HG03442 (cell line): ENCODE measurements at regions not wholly inside any gene's neighbourhood (a gene's known extent, or its start where the extent isn't known, plus 50 kb on each side); places are given as distances from the start of the nearest gene placed in this dataset.

Experiments used
- ATAC-seq: cut with Tn5 transposase; IDR thresholded peaks from one replicate; pipeline ENCODE4 v1.9.1; 2021; ENCODE audit warnings: mild to moderate bottlenecking, moderate library complexity; ENCODE audit not compliant: unreplicated experiment

GRCh38 chr2:8529706-8530277 is 152.1 kb upstream of the ID2 start:
- ATAC-seq: no peak

DNA sequence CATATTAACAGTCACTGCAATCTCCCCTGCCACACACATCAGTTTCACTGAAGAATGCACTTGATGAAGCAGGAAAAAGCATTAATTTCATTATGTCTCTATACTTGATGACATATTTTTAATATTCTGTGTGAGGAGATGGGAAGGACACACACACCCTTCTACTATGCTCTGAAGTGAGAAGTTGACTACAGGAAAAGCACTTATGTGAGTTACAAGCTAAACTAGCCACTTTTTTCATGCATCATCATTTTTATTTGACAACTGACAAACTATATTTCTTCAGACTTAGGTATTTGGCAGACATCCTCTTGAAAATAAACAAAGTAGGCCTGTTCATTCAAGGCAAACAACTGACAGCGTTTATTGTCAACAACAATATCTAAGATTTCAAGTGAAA is 150.4 kb upstream of the ID2 start:
- ATAC-seq: no peak

DNA sequence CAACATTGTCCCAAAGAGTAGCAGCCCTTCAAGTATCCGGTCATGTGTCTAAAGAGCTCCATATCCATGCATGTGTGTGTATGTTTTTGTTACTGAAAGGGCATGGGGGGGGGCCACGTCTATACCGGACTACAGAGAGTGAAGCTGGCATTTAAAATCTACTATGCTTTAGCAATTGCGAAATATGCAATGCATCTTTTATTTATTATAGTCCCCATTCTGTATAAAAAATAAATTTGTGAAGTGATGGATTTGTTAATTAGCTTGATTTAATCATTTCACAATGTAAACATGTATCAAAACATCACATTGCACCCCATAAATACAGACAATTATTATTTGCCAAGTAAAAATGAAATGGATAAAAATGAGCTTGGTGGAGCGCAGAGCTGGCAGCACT is 149.4 kb upstream of the ID2 start:
- no peak for ATAC-seq

DNA sequence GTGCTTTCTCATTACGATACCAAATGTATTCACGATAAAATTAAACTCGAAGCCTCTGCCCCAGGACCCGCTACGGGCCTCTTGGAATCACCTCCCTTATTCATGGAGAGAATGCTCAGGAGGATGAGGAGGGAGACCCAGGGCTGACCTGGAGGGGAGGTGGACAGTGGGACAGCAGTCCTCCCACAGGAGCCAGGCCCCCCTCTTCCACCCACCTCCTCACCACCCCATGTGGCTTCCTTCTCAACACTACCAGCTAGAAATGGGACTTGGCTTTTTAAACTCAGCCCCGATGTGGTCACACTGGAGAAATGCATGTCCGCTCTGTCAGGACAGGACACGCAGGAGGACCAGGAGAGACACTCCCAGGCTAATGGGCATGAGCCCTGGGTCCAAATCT is 147.9 kb upstream of the ID2 start:
- no peak for ATAC-seq

- no peak for ATAC-seq
These were observed 147.5 kb upstream of the ID2 start for GRCh38 chr2:8534386-8534728.

DNA sequence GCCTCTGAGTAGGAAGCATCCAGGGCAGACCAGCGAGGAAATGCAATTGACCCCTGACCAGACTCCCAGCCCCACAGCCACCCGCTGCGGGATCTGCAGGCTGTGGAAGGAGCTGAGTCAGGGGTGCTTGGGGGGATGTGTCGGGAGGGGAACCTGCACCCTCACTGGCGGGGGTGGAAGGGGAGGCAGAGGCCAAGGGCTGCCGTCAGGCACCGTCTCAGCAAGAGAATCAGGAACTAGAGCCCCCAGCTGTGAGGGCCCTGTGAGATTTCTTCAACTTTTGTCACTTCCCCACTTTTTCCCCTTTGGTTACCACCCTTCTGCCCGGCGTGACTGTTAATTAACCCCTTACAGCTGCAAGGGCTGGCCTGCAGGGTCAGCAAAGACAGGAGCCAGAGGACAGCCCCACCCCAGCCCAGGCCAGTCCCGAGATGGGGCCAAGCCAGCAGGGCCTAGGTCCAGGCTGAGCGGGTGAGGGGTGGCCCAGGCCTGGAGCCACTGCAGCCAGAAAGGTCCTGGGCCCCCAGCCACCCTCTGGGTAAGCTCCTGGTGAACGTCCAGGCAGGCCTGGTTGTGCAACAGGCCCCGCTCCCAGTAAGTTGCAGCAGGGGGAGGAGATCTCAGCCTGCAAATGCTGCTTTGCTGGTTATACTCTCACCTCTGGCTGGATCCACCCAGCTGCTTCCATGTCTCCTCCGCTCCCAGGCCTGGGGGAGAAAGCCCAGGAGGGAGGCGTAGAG is 147.0 kb upstream of the ID2 start:
- ATAC-seq: no peak

GRCh38 chr2:8535469-8535795 is 146.4 kb upstream of the ID2 start:
- no peak for ATAC-seq

GRCh38 chr2:8535821-8536685 is 145.8 kb upstream of the ID2 start:
- no peak for ATAC-seq

GRCh38 chr2:8536686-8537561 is 144.9 kb upstream of the ID2 start:
- no peak for ATAC-seq

DNA sequence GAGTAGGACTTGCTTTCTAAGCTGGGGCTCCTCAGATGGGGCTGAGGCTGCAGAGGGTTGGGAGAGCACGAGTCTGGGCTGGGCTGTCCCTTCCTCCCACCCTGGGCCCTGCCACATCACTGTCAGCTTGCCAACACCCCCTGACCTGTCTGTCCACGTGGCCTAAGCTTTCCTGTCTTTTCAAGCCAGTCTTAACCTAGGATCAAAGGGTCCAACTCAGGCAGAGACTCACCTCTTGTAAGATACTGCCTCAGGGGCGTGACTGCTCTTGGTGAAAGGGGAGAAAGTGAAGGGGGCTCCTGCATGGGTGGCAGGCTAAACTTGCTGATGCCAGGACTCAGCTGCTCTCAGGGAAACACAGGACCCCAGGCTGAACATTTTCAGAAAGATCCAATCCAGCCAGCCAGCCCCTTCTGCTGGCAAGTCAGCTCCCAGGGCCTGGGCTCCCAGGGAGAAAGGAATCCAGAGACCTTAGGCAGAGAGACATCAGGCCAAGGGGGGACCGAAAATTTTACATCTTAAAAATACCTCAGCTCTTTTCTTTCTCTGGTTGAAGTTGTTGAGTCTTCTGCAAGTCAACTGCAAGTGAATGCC is 144.2 kb upstream of the ID2 start:
- ATAC-seq: no peak

DNA sequence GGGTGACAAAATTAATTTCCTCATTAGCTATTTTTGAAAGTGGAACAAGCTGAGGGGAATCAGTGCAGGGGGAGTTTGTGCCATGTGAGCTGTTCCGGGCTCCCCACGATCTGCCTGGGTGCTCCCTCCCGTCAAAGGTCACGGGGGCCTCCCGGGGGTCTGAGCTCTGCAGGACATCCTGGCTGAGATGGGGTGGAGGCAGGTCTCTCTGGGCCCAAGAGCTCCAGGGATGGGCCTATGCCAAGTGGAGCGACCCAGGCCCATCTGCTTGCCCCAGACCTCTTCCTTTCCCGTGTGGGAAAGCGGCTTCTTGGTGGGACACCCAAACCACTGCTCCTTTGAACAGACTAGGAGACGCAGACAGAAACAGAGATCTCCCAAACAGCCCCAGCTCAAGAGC is 143.3 kb upstream of the ID2 start:
- no peak for ATAC-seq

DNA sequence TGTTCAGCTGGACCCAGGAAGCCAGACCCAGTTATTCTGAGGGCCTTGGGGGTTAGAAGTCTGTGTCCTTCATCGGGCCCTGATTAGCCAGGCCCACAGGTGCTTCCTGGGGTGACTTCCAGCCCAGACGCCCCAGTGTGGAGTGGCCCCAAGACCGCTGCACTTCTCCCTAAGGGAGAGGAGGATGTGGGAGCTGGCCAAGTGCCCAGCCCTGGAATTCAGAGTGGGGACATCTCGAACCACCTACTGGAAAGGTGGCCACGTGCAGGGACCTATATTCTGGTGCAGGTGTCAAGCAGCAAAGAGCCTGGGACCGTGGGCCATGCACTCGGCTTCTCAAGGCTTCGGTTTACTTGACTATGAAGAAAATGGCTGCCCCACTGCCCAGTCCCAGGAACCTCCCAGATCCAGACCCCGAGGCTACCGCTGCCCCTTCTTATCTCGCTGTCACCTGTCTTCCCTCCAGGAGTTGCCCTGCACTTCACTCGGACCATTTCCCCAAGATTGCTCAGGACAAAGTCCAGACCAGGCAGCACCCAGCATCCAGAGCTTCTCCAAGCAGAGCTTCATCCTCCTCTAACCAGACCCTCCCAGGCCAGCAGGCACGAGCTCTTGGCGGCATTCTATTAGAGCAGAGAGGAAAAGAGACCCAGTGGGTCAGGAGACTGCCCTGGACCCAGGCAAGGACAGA is 142.8 kb upstream of the ID2 start:
- no peak for ATAC-seq

DNA sequence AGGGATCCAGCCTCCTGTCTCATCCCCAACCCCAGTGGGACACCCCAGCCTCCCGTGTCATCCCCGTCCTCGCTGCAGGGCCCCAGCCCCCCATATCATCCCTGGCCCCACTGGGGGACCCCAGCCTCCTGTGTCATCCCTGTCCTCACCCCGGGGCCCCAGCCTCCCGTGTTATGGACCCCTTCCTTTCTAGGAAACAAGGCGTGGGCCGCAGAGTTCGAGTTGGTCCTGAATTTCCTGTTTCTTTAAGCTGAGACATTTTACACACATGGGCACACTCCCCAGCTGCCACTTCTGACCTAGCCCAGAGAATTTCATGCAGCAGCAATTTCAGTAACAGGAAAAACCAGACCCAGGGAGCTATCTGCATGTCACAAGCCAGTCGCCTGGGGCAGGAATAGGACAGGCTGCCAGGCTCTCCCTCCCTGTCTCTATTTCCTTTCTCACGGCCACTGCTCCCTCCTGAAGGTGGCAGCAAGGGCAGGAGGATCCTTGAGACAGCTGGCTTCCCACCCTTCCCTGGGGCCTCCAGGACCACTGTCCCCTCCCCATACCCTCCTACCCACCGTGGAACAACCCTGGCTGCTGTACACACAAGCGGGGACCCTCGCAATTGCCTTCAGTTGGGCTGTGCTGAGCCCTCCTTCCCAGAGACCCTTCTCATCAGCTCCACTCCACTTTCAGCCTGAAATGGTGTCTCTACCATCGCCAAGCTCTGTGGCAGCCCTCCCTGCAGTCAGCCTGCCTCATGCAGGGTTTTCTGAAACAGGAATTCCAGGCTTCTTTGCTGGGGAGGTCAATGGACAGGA is 141.9 kb upstream of the ID2 start:
- ATAC-seq: no peak

GRCh38 chr2:8540552-8541055 is 141.3 kb upstream of the ID2 start:
- ATAC-seq: no peak

DNA sequence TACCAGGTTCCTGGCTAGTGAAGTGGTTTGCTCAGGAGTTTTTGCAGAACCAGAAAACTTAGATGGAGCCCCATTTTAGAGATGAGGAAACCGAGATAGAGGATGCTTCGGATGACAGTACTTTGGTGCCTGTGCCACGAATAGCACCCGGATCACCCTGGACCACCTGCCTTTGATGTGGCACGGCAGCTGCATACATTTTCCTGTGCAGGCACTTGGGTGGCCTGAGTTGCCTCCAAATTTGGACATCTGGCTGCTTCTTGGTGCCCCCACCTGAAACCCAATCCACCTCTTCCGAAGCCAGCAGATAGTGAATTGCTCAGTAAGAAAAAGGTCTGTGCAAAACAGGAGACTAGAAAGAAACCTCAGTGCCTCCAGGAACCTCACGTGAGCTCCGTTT is 140.6 kb upstream of the ID2 start:
- no peak for ATAC-seq

DNA sequence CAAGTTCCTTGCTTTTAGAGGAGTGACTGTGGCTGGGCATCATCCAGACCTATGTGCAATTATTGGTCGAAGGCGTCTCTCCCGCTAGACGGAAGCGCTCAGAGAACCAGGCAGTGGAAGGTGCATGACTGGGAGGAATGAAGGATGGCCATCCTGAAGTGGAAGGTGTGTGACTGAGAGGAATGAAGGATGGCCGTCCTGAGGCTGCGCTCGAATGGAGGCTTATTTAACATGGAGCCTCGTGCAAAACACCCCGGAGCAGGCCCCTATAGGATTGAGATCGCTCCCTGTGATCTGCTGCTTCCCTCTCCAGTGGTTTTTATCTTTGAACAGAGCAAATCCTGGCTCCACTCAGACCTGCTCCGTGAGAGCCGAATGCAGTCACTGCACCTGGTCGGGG is 140.2 kb upstream of the ID2 start:
- ATAC-seq: no peak

DNA sequence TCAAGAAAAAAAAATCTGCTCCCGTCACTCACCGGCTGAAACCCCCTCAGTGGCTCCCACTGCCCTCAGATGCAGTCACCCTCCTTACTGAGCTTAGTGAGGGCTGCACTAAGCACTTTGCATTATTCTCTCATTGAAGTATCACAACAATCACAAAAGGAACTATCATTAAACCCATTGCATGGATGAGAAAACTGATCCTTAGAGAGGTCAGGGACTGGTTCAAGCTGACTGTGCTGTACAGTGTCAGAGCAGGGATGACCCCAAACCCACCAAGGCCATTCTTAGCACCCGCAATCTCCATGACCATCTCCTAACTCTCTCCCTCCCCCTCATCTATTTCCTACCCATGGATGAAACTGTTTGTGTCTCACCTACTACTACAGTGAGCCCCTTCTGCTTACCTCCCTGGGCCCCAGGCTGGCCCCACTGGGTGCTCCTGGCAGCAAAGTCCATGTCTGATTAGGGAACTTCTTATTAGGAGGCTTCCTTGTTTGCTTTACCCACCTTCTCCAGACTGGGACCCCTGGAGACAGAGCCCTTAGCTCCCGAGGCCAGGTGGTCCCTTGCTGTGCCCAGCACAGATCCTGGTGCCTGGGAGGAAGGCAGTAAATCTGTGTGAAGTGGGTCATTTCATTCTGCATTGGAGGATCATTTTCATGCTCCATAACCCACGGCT is 139.3 kb upstream of the ID2 start:
- ATAC-seq: no peak

GRCh38 chr2:8543060-8543382 is 138.8 kb upstream of the ID2 start:
- no peak for ATAC-seq
